Dendritic cell treated with granulocyte-macrophage colony-stimulating factor and Interleukin-4, amounts not matched to agents 40 ng/mL and 50 ng/mL, for 4 days (primary cell): ENCODE measurements at regions not wholly inside any gene's neighbourhood (a gene's known extent, or its start where the extent isn't known, plus 50 kb on each side); places are given as distances from the start of the nearest gene placed in this dataset.

ENCODE experiments used
- H3K27ac Mint-ChIP-seq: one replicate; pipeline ENCODE4 v1.8.0; 2022; ENCODE audit warnings: mild to moderate bottlenecking, mixed read lengths
- H3K27me3 Mint-ChIP-seq: one replicate; pipeline ENCODE4 v1.8.0; 2022; ENCODE audit warnings: mild to moderate bottlenecking, mixed read lengths
- H3K36me3 Mint-ChIP-seq: one replicate; pipeline ENCODE4 v1.8.0; 2022; ENCODE audit warnings: low read depth, mixed read lengths
- H3K4me1 Mint-ChIP-seq: one replicate; pipeline ENCODE4 v1.8.0; 2022; ENCODE audit warnings: low read depth, mixed read lengths
- H3K4me3 Mint-ChIP-seq: one replicate; pipeline ENCODE4 v1.8.0; 2022; ENCODE audit warnings: mild to moderate bottlenecking, moderate library complexity, mixed read lengths
- H3K9me3 Mint-ChIP-seq: one replicate; pipeline ENCODE4 v1.8.0; 2022; ENCODE audit warnings: mixed read lengths
- intact Hi-C: fragments of 100-400 bp; cut with micrococcal nuclease; formaldehyde crosslinking; loops from one replicate; pipeline ENCODE4 v1.15.0; 2022

- Mint-ChIP-seq H3K4me1 (peaks cover 22% of the 10 kb centered on the region), H3K9me3 (peaks cover 13% of the 10 kb centered on the region), H3K27ac (no peak overlapping the region), H3K4me3 (no peak overlapping the region), H3K27me3 (peaks cover 4% of the 10 kb centered on the region), H3K36me3 (no peaks in the 10 kb centered on the region)
- intact Hi-C loops, result no loop called here
Measured at GRCh38 chr3:177944228-177944661, 592.0 kb upstream of the KCNMB2 start.

- H3K27me3 Mint-ChIP-seq, result peaks cover 4% of the 10 kb centered on the region
- no peak overlapping the region for H3K4me3 Mint-ChIP-seq
- H3K9me3 Mint-ChIP-seq, result peaks cover 13% of the 10 kb centered on the region
- peaks cover 22% of the 10 kb centered on the region for H3K4me1 Mint-ChIP-seq
- intact Hi-C loops, result no loop called here
- no peaks in the 10 kb centered on the region for H3K36me3 Mint-ChIP-seq
- H3K27ac Mint-ChIP-seq, result no peak overlapping the region
Measured at GRCh38 chr3:177946048-177946447, 590.2 kb upstream of the KCNMB2 start.

- Mint-ChIP-seq H3K27ac (no peak overlapping the region), H3K27me3 (peaks cover 4% of the 10 kb centered on the region), H3K4me1 (peaks cover 22% of the 10 kb centered on the region), H3K36me3 (no peaks in the 10 kb centered on the region), H3K9me3 (peaks cover 13% of the 10 kb centered on the region), H3K4me3 (no peak overlapping the region)
- intact Hi-C loops, result no loop called here
Measured at GRCh38 chr3:177946497-177946896, 589.7 kb upstream of the KCNMB2 start.

GRCh38 chr3:177946936-177947335 is 589.3 kb upstream of the KCNMB2 start:
- H3K9me3 Mint-ChIP-seq, result peaks cover 13% of the 10 kb centered on the region
- peaks cover 4% of the 10 kb centered on the region for H3K27me3 Mint-ChIP-seq
- no peak overlapping the region for H3K27ac Mint-ChIP-seq
- no peaks in the 10 kb centered on the region for H3K36me3 Mint-ChIP-seq
- H3K4me3 Mint-ChIP-seq, result no peak overlapping the region
- peaks cover 22% of the 10 kb centered on the region for H3K4me1 Mint-ChIP-seq
- intact Hi-C loops, result no loop called here

GRCh38 chr3:177947901-177948300 is 588.3 kb upstream of the KCNMB2 start:
- Mint-ChIP-seq H3K27ac (no peak overlapping the region), H3K4me1 (peaks cover 22% of the 10 kb centered on the region), H3K27me3 (peaks cover 4% of the 10 kb centered on the region), H3K4me3 (no peak overlapping the region), H3K36me3 (no peaks in the 10 kb centered on the region), H3K9me3 (peaks cover 13% of the 10 kb centered on the region)
- intact Hi-C loops, result no loop called here

GRCh38 chr3:177948716-177949425 is 587.4 kb upstream of the KCNMB2 start:
- Mint-ChIP-seq H3K36me3 (no peaks in the 10 kb centered on the region), H3K27me3 (peaks cover under 1% of the 10 kb centered on the region), H3K9me3 (peaks cover 10% of the 10 kb centered on the region), H3K4me1 (peaks cover 19% of the 10 kb centered on the region), H3K27ac (no peak overlapping the region), H3K4me3 (no peak overlapping the region)
- intact Hi-C loops, result no loop called here

- H3K9me3 Mint-ChIP-seq, result no peaks in the 10 kb centered on the region
- H3K4me3 Mint-ChIP-seq, result no peak overlapping the region
- H3K36me3 Mint-ChIP-seq, result no peaks in the 10 kb centered on the region
- no peak overlapping the region for H3K27ac Mint-ChIP-seq
- no peaks in the 10 kb centered on the region for H3K27me3 Mint-ChIP-seq
- peaks cover 9% of the 10 kb centered on the region for H3K4me1 Mint-ChIP-seq
- intact Hi-C loops, result no loop called here
Measured at GRCh38 chr3:177959188-177959587, 577.0 kb upstream of the KCNMB2 start.

- H3K4me3 Mint-ChIP-seq, result no peak overlapping the region
- peaks cover 9% of the 10 kb centered on the region for H3K4me1 Mint-ChIP-seq
- no peaks in the 10 kb centered on the region for H3K36me3 Mint-ChIP-seq
- no peaks in the 10 kb centered on the region for H3K27me3 Mint-ChIP-seq
- H3K9me3 Mint-ChIP-seq, result no peaks in the 10 kb centered on the region
- H3K27ac Mint-ChIP-seq, result no peak overlapping the region
- intact Hi-C loops, result no loop called here
Measured at GRCh38 chr3:177960014-177960413, 576.2 kb upstream of the KCNMB2 start.

GRCh38 chr3:177960722-177961121 is 575.5 kb upstream of the KCNMB2 start:
- no peaks in the 10 kb centered on the region for H3K9me3 Mint-ChIP-seq
- H3K27me3 Mint-ChIP-seq, result no peaks in the 10 kb centered on the region

GRCh38 chr3:177961784-177962183 is 574.5 kb upstream of the KCNMB2 start:
- Mint-ChIP-seq H3K4me1 (peaks cover 9% of the 10 kb centered on the region), H3K4me3 (no peak overlapping the region), H3K9me3 (no peaks in the 10 kb centered on the region), H3K27me3 (no peaks in the 10 kb centered on the region), H3K36me3 (no peaks in the 10 kb centered on the region), H3K27ac (no peak overlapping the region)
- intact Hi-C loops, result no loop called here

More at GRCh38 chr3:177960722-177961121, 575.5 kb upstream of the KCNMB2 start:
- Mint-ChIP-seq H3K27ac (no peak overlapping the region), H3K4me1 (peaks cover 9% of the 10 kb centered on the region), H3K4me3 (no peak overlapping the region), H3K36me3 (no peaks in the 10 kb centered on the region)
- intact Hi-C loops, result no loop called here

- no peak overlapping the region for H3K27ac Mint-ChIP-seq
- no peaks in the 10 kb centered on the region for H3K36me3 Mint-ChIP-seq
- no peaks in the 10 kb centered on the region for H3K9me3 Mint-ChIP-seq
- H3K4me3 Mint-ChIP-seq, result no peak overlapping the region
- no peaks in the 10 kb centered on the region for H3K4me1 Mint-ChIP-seq
- no peaks in the 10 kb centered on the region for H3K27me3 Mint-ChIP-seq
- intact Hi-C loops, result no loop called here
Measured at GRCh38 chr3:177966493-177966892, 569.7 kb upstream of the KCNMB2 start.

- H3K9me3 Mint-ChIP-seq, result no peaks in the 10 kb centered on the region
- H3K27me3 Mint-ChIP-seq, result no peaks in the 10 kb centered on the region
- H3K4me1 Mint-ChIP-seq, result no peaks in the 10 kb centered on the region
- no peaks in the 10 kb centered on the region for H3K36me3 Mint-ChIP-seq
- intact Hi-C loops, result no loop called here
- no peak overlapping the region for H3K27ac Mint-ChIP-seq
- H3K4me3 Mint-ChIP-seq, result no peak overlapping the region
Measured at GRCh38 chr3:177968891-177969290, 567.3 kb upstream of the KCNMB2 start.

GRCh38 chr3:177973241-177973840 is 562.9 kb upstream of the KCNMB2 start:
- Mint-ChIP-seq H3K4me1 (peaks cover 5% of the 10 kb centered on the region), H3K4me3 (no peak overlapping the region), H3K36me3 (no peaks in the 10 kb centered on the region), H3K9me3 (no peaks in the 10 kb centered on the region), H3K27ac (no peak overlapping the region), H3K27me3 (no peaks in the 10 kb centered on the region)
- intact Hi-C loops, result no loop called here

- H3K4me1 Mint-ChIP-seq, result peaks cover 5% of the 10 kb centered on the region
- H3K9me3 Mint-ChIP-seq, result no peaks in the 10 kb centered on the region
- intact Hi-C loops, result no loop called here
- no peak overlapping the region for H3K27ac Mint-ChIP-seq
- no peaks in the 10 kb centered on the region for H3K27me3 Mint-ChIP-seq
- no peaks in the 10 kb centered on the region for H3K36me3 Mint-ChIP-seq
- H3K4me3 Mint-ChIP-seq, result no peak overlapping the region
Measured at GRCh38 chr3:177976241-177976640, 560.0 kb upstream of the KCNMB2 start.

GRCh38 chr3:177976866-177977265 is 559.4 kb upstream of the KCNMB2 start:
- no peaks in the 10 kb centered on the region for H3K27me3 Mint-ChIP-seq
- H3K9me3 Mint-ChIP-seq, result no peaks in the 10 kb centered on the region
- H3K4me3 Mint-ChIP-seq, result no peak overlapping the region
- peaks cover 5% of the 10 kb centered on the region for H3K4me1 Mint-ChIP-seq
- intact Hi-C loops, result no loop called here
- H3K27ac Mint-ChIP-seq, result no peak overlapping the region
- H3K36me3 Mint-ChIP-seq, result no peaks in the 10 kb centered on the region
